Progenitor cell of endocrine pancreas (in vitro differentiated cells): ENCODE measurements at regions not wholly inside any gene's neighbourhood (a gene's known extent, or its start where the extent isn't known, plus 50 kb on each side); places are given as distances from the start of the nearest gene placed in this dataset.

Experiments used
- DNase-seq: peaks from one replicate; pipeline ENCODE4 v3.0.0; 2021; ENCODE audit warnings: low spot score; ENCODE audit not compliant: unreplicated experiment
- H3K27ac Mint-ChIP-seq: 2 replicates; pipeline ENCODE4 v1.8.0; 2021; ENCODE audit warnings: mild to moderate bottlenecking, moderate library complexity, mixed read lengths
- H3K27me3 Mint-ChIP-seq: 2 replicates; pipeline ENCODE4 v1.8.0; 2021; ENCODE audit warnings: mixed read lengths
- H3K36me3 Mint-ChIP-seq: 2 replicates; pipeline ENCODE4 v1.8.0; 2022; ENCODE audit warnings: mixed read lengths; ENCODE audit not compliant: insufficient read depth
- H3K4me1 Mint-ChIP-seq: 2 replicates; pipeline ENCODE4 v1.8.0; 2021; ENCODE audit warnings: low read depth, mixed read lengths
- H3K4me3 Mint-ChIP-seq: 2 replicates; pipeline ENCODE4 v1.8.0; 2021; ENCODE audit warnings: low read depth, mild to moderate bottlenecking, moderate library complexity, mixed read lengths
- H3K9me3 Mint-ChIP-seq: 2 replicates; pipeline ENCODE4 v1.8.0; 2021; ENCODE audit warnings: low read depth, mixed read lengths
- TF ChIP-seq, protein P1 (sequence below): fragments of 200-600 bp; sonication (generic); IDR thresholded peaks from one replicate; pipeline ENCODE4 v1.5.0; 2021; ENCODE audit warnings: antibody characterized with exemption, mild to moderate bottlenecking; ENCODE audit not compliant: unreplicated experiment

DNA sequence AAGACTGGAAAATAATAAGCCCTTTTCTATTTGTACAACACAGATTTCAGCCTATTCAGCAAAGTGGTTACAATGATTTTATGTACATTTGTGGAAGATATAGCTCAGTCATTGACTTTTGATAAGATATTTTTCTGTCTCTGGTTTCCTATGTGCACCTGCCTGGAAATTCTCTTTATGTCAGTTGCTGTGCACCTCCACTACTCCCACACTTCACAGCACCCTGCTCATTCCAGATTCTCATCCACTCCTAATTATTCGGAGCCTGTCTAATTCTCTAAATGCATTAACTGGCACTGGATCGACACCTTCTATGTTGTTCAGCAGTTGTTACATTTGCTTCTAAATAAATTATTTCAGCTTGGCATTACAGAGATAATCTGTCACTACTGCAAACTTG lies 275.1 kb upstream of the RND3 start:
- no peak for DNase-seq
- Mint-ChIP-seq H3K4me1 (no peaks in the 10 kb centered on the region), H3K27me3 (no peaks in the 10 kb centered on the region), H3K36me3 (no peaks in the 10 kb centered on the region), H3K27ac (no peak overlapping the region), H3K9me3 (no peaks in the 10 kb centered on the region), H3K4me3 (no peak overlapping the region)
- TF ChIP-seq, protein P1, sequence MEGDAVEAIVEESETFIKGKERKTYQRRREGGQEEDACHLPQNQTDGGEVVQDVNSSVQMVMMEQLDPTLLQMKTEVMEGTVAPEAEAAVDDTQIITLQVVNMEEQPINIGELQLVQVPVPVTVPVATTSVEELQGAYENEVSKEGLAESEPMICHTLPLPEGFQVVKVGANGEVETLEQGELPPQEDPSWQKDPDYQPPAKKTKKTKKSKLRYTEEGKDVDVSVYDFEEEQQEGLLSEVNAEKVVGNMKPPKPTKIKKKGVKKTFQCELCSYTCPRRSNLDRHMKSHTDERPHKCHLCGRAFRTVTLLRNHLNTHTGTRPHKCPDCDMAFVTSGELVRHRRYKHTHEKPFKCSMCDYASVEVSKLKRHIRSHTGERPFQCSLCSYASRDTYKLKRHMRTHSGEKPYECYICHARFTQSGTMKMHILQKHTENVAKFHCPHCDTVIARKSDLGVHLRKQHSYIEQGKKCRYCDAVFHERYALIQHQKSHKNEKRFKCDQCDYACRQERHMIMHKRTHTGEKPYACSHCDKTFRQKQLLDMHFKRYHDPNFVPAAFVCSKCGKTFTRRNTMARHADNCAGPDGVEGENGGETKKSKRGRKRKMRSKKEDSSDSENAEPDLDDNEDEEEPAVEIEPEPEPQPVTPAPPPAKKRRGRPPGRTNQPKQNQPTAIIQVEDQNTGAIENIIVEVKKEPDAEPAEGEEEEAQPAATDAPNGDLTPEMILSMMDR, result no peak

DNA sequence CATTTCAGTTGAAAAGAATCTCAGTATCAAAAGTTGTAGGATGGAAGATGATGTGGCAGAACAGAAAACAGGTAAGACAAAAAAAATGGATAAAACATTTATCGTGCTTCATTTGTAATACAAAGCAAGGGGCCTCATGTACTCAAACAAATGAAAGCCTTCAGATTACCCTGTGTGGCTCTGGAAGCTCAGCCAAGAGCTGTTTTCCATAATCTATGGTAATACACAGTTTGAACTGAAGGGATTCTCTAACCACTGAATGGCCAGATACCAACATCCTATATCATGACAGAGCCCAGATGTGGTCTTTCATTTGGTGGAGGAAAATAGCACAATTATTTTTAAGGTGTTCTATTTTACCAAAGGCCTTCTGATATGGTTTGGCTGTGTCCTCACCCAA lies 272.1 kb upstream of the RND3 start:
- Mint-ChIP-seq H3K27ac (no peak overlapping the region), H3K36me3 (no peaks in the 10 kb centered on the region), H3K27me3 (no peaks in the 10 kb centered on the region), H3K4me3 (no peak overlapping the region), H3K4me1 (no peaks in the 10 kb centered on the region), H3K9me3 (no peaks in the 10 kb centered on the region)
- DNase-seq, result no peak
- TF ChIP-seq, protein P1, result no peak

DNA sequence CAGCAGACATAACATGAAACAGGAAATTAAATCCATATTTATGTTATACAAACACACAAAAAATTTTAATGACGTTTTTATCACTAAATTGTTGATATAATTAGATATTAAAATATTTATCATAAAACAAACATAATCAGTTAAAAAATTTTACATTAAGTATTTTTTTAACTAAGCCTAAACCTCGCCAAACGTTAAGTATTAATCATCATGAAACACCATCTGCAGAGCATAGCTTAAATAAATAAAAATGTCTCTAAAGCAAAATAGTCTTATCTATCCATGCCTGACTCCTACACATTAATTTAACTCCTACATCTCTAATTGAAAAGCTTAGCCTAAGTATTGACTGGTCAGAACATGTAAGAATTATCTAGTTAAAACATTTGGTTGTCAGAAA lies 271.6 kb upstream of the RND3 start:
- no peaks in the 10 kb centered on the region for H3K36me3 Mint-ChIP-seq
- no peak overlapping the region for H3K27ac Mint-ChIP-seq
- no peaks in the 10 kb centered on the region for H3K9me3 Mint-ChIP-seq
- no peaks in the 10 kb centered on the region for H3K4me1 Mint-ChIP-seq
- H3K4me3 Mint-ChIP-seq, result no peak overlapping the region
- TF ChIP-seq, protein P1, result no peak
- no peaks in the 10 kb centered on the region for H3K27me3 Mint-ChIP-seq
- no peak for DNase-seq

DNA sequence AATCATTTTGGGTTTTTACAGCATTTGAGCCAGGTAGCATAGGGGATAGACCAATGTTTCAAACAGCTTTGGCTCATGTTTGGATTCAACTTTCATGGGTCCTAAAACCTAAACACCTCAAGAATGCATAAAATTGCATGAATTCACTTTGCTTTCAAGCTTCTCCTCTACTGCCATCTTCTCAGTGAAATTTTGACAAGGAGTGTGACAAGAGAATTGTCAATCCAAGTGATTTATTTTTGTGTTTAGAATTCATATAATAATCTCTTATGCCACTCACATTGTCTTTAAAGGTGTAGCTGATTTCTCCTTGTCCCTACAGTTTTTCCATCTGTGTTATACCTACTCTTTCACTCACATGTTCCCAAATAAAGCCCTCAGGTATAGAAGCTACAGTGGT lies 264.8 kb upstream of the RND3 start:
- H3K36me3 Mint-ChIP-seq, result no peaks in the 10 kb centered on the region
- no peak overlapping the region for H3K27ac Mint-ChIP-seq
- TF ChIP-seq, protein P1, result no peak

DNA sequence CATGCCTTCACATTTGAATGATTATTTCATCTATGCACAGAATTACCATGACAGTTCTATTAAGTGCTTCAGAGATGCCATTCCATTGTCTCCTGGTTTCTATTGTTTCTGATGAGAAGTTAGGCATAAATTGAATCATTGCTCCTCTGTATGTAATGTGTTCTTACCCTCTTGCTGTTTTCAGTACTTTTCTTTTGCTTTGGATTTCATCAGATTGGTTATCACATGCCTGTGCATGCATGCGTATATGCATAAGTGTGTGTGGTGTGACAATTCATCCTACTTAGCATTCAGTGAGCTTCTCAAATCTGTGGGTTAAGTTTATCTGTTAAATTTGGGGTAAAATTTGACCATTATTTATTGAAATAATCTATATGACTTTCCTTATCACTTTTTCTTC lies 263.3 kb upstream of the RND3 start:
- H3K27me3 Mint-ChIP-seq, result no peaks in the 10 kb centered on the region
- H3K27ac Mint-ChIP-seq, result no peak overlapping the region
- TF ChIP-seq, protein P1, result no peak
- H3K4me3 Mint-ChIP-seq, result no peak overlapping the region
- DNase-seq, result no peak
- no peaks in the 10 kb centered on the region for H3K9me3 Mint-ChIP-seq
- peaks cover 10% of the 10 kb centered on the region for H3K4me1 Mint-ChIP-seq
- H3K36me3 Mint-ChIP-seq, result no peaks in the 10 kb centered on the region

More for the DNA sequence above, 264.8 kb upstream of the RND3 start:
- Mint-ChIP-seq H3K4me1 (peaks cover 10% of the 10 kb centered on the region), H3K9me3 (no peaks in the 10 kb centered on the region), H3K27me3 (no peaks in the 10 kb centered on the region), H3K4me3 (no peak overlapping the region)
- DNase-seq, result no peak
